HG03095 (cell line): ENCODE measurements at regions not wholly inside any gene's neighbourhood (a gene's known extent, or its start where the extent isn't known, plus 50 kb on each side); places are given as distances from the start of the nearest gene placed in this dataset.
A peak's percentile ranks its signal among the peaks of the same experiment; 100 is the strongest.
"Not testable (repeated sequence)": the region's sequence is repeated elsewhere in the genome, so short reads cannot be mapped to it uniquely, and the experiment has no call there.

Experiments
- ATAC-seq: cut with Tn5 transposase; IDR thresholded peaks from one replicate; pipeline ENCODE4 v1.9.1; 2021; ENCODE audit warnings: moderate library complexity; ENCODE audit not compliant: unreplicated experiment

GRCh38 chr3:191078913-191079312 is 120.1 kb upstream of the OSTN start:
- ATAC-seq = not testable (repeated sequence)

GRCh38 chr3:191076903-191077552 is 122.0 kb upstream of the OSTN start:
- ATAC-seq = no peak

GRCh38 chr3:191074511-191074910 is 124.5 kb upstream of the OSTN start:
- ATAC-seq = no peak

- ATAC-seq = no peak
These were observed 128.2 kb upstream of the OSTN start for GRCh38 chr3:191070762-191071403.

- no peak for ATAC-seq
These were observed 128.8 kb upstream of the OSTN start for GRCh38 chr3:191070201-191070600.

GRCh38 chr3:191068946-191069813 is 129.9 kb upstream of the OSTN start:
- no peak for ATAC-seq

- ATAC-seq = no peak
These were observed 132.4 kb upstream of the OSTN start for GRCh38 chr3:191066669-191067068.

- ATAC-seq = no peak
These were observed 133.7 kb upstream of the OSTN start for GRCh38 chr3:191065181-191065805.

- no peak for ATAC-seq
These were observed 148.0 kb upstream of the OSTN start for GRCh38 chr3:191051037-191051436.

GRCh38 chr3:191047930-191048329 is 151.1 kb upstream of the OSTN start:
- ATAC-seq = no peak

- no peak for ATAC-seq
These were observed 168.1 kb upstream of the OSTN start for GRCh38 chr3:191030929-191031328.

GRCh38 chr3:191030491-191030890 is 168.0 kb upstream of the GMNC start:
- no peak for ATAC-seq

GRCh38 chr3:191026746-191027145 is 164.3 kb upstream of the GMNC start:
- no peak for ATAC-seq

GRCh38 chr3:191020730-191021396 is 158.4 kb upstream of the GMNC start:
- no peak for ATAC-seq

- ATAC-seq = no peak
These were observed 157.4 kb upstream of the GMNC start for GRCh38 chr3:191019855-191020254.

- not testable (repeated sequence) for ATAC-seq
These were observed 153.5 kb upstream of the GMNC start for GRCh38 chr3:191015960-191016359.

- no peak for ATAC-seq
These were observed 145.6 kb upstream of the GMNC start for GRCh38 chr3:191008074-191008473.

GRCh38 chr3:191005790-191006189 is 143.3 kb upstream of the GMNC start:
- ATAC-seq = peak; percentile 61

- ATAC-seq = no peak
These were observed 141.2 kb upstream of the GMNC start for GRCh38 chr3:191003742-191004141.

GRCh38 chr3:190996181-190996775 is 133.8 kb upstream of the GMNC start:
- ATAC-seq = no peak
